A549 (cell line): ENCODE measurements at regions not wholly inside any gene's neighbourhood (a gene's known extent, or its start where the extent isn't known, plus 50 kb on each side); places are given as distances from the start of the nearest gene placed in this dataset.

Source experiments
- ATAC-seq, 2 experiments: fragments of 200-7000 bp in 1 of 2; fragments of >200 bp in 1 of 2; cut with Nextera tagmentation in 1 of 2; cut with Tn5 transposase in 1 of 2; 3 replicates each; pipeline versions ENCODE4 v1.8.0 to v1.9.1; 2018 to 2020; ENCODE audit warnings: mild to moderate bottlenecking in 1 of 2, moderate library complexity in 1 of 2
- CTCF ChIA-PET: fragments of 300-600 bp; sonication (Branson Sonifier 250); formaldehyde crosslinking; extraction: SDS; loops from one replicate; lab custom pipeline; 2021; ENCODE audit warnings: antibody characterized with exemption, inconsistent platforms; lab: Yijun Ruan, JAX
- POLR2A ChIA-PET: fragments of 350-600 bp; formaldehyde crosslinking; extraction: SDS; loops from one replicate; lab custom pipeline; 2021; ENCODE audit warnings: antibody characterized with exemption, inconsistent platforms; lab: Yijun Ruan, JAX
- DNase-seq, 2 experiments: peaks; one replicate each; pipeline versions ENCODE4 v3.0.0 to v3.0.0-alpha.2; 2011 to 2016; ENCODE audit warnings: low read depth in 1 of 2, low spot score in 1 of 2
- FAIRE-seq: peaks from 2 replicates; lab custom pipeline; 2011; peaks lifted over from hg19 to GRCh38; lab: Jason Lieb, UNC
- H3K27ac ChIP-seq, 2 experiments: fragments of >200 bp; sonication (Bioruptor Twin); formaldehyde crosslinking; 3 replicates each; pipeline ENCODE4 v1.5.1; 2016 to 2017
- H3K4me1 ChIP-seq: fragments of >200 bp; sonication (Bioruptor Twin); formaldehyde crosslinking; 3 replicates; pipeline ENCODE4 v1.6.1; 2016
- H3K4me2 ChIP-seq: fragments of >200 bp; sonication (Bioruptor Twin); formaldehyde crosslinking; 3 replicates; pipeline ENCODE4 v1.6.1; 2016
- H3K4me3 ChIP-seq: fragments of >200 bp; sonication (Bioruptor Twin); formaldehyde crosslinking; 3 replicates; pipeline ENCODE4 v1.5.1; 2016
- H3K9me3 ChIP-seq: fragments of >200 bp; sonication (Bioruptor Twin); formaldehyde crosslinking; 3 replicates; pipeline ENCODE4 v1.6.1; 2016
- BHLHE40 ChIP-seq: IDR thresholded peaks from 2 replicates; pipeline ENCODE4 v1.6.1; 2012; ENCODE audit warnings: low read depth, low read length, inconsistent platforms
- CBX2 ChIP-seq: fragments of 200-600 bp; sonication (generic); IDR thresholded peaks from 2 replicates; pipeline ENCODE4 v1.6.1; 2016; ENCODE audit warnings: low read depth, mild to moderate bottlenecking, borderline replicate concordance
- CHD4 ChIP-seq: fragments of 200-600 bp; sonication (generic); IDR thresholded peaks from 2 replicates; pipeline ENCODE4 v1.6.1; 2016; ENCODE audit warnings: antibody characterized with exemption, mild to moderate bottlenecking, borderline replicate concordance
- CTCF ChIP-seq: fragments of >200 bp; sonication (Bioruptor Twin); formaldehyde crosslinking; IDR thresholded peaks from 3 replicates; pipeline ENCODE4 v1.5.1; 2016
- FOSL2 ChIP-seq, 2 experiments: fragments of 450-650 bp in 1 of 2; fragments of >200 bp in 1 of 2; sonication (Bioruptor Twin) in 1 of 2; formaldehyde crosslinking; IDR thresholded peaks; 2 replicates each; pipeline versions ENCODE4 v1.5.0 to v1.6.1; 2016 to 2020; ENCODE audit warnings: mild to moderate bottlenecking in 1 of 2, moderate library complexity in 1 of 2
- HEYL ChIP-seq: fragments of 250-450 bp; sonication (Bioruptor Pico); IDR thresholded peaks from 2 replicates; pipeline ENCODE4 v1.8.0; 2021; ENCODE audit warnings: mild to moderate bottlenecking, moderate library complexity
- HOXB13 ChIP-seq: fragments of 250-450 bp; sonication (Bioruptor Pico); IDR thresholded peaks from 2 replicates; pipeline ENCODE4 v1.5.0; 2020; ENCODE audit warnings: low read depth, mild to moderate bottlenecking, moderate library complexity
- HOXB5 ChIP-seq: fragments of 250-450 bp; sonication (Bioruptor Pico); IDR thresholded peaks from 2 replicates; pipeline ENCODE4 v1.5.0; 2020; ENCODE audit warnings: mild to moderate bottlenecking, moderate library complexity
- JUNB ChIP-seq: fragments of >200 bp; sonication (Bioruptor Twin); formaldehyde crosslinking; IDR thresholded peaks from 2 replicates; pipeline ENCODE4 v1.6.1; 2016
- KDM1A ChIP-seq: fragments of 200-600 bp; sonication (generic); IDR thresholded peaks from 2 replicates; pipeline ENCODE4 v1.6.1; 2016; ENCODE audit warnings: low read depth, mild to moderate bottlenecking
- KDM5A ChIP-seq: fragments of 200-600 bp; sonication (generic); IDR thresholded peaks from 2 replicates; pipeline ENCODE4 v1.6.1; 2016; ENCODE audit warnings: antibody characterized with exemption, mild to moderate bottlenecking
- NPAS2 ChIP-seq: fragments of 250-450 bp; sonication (Bioruptor Pico); IDR thresholded peaks from 2 replicates; pipeline ENCODE4 v1.8.0; 2022; ENCODE audit warnings: mild to moderate bottlenecking, moderate library complexity, borderline replicate concordance
- POLR2A ChIP-seq: IDR thresholded peaks from 2 replicates; pipeline ENCODE4 v1.6.1; 2012; ENCODE audit warnings: mild to moderate bottlenecking, low read length
- POLR2AphosphoS2 ChIP-seq: conservative IDR thresholded peaks from 2 replicates; pipeline ENCODE4 v1.6.1; 2012; ENCODE audit warnings: low read length, improper control_type of control experiment, inconsistent platforms
- RARB ChIP-seq: fragments of 250-450 bp; sonication (Bioruptor Pico); IDR thresholded peaks from 2 replicates; pipeline ENCODE4 v1.8.0; 2021; ENCODE audit warnings: mild to moderate bottlenecking, moderate library complexity
- REST ChIP-seq: fragments of 200-600 bp; sonication (generic); IDR thresholded peaks from 2 replicates; pipeline ENCODE4 v1.6.1; 2016; ENCODE audit warnings: antibody characterized with exemption, mild to moderate bottlenecking, moderate library complexity
- TFCP2L1 ChIP-seq: fragments of 250-450 bp; sonication (Bioruptor Pico); IDR thresholded peaks from 2 replicates; pipeline ENCODE4 v1.5.0; 2021; ENCODE audit warnings: mild to moderate bottlenecking
- TP53 ChIP-seq: fragments of 250-450 bp; sonication (Bioruptor Pico); IDR thresholded peaks from 2 replicates; pipeline ENCODE4 v1.5.0; 2021; ENCODE audit warnings: mild to moderate bottlenecking, moderate library complexity
- ZFP36 ChIP-seq: fragments of 450-650 bp; IDR thresholded peaks from 2 replicates; pipeline ENCODE4 v1.6.1; 2014; ENCODE audit warnings: borderline replicate concordance; ENCODE audit not compliant: partially characterized antibody
- WGBS: methylation state at CpG from one replicate; pipeline ENCODE4 v1.1.6; 2017; ENCODE audit errors: missing lambda C conversion rate; 5-methylcytosine and 5-hydroxymethylcytosine counted together

GRCh38 chr18:1422634-1423033 lies 518.0 kb downstream of the ADCYAP1 start:
- DNase-seq: no peak
- TF ChIP-seq HOXB5: no peak
- TF ChIP-seq FOSL2 (IDR thresholded peaks at IDR 0.05): no peak
- no peak for TF ChIP-seq FOSL2 (CRISPR knock-in tag; IDR thresholded peaks at IDR 0.05)
- no peak for TF ChIP-seq TP53
- 3% methylated on average over 2 of the region's 2 CpGs for WGBS
- no peak for FAIRE-seq
- ATAC-seq: no peak
- no peak overlapping the region for H3K4me3 ChIP-seq
- no peak overlapping the region for H3K27ac ChIP-seq
- ChIA-PET POLR2A (no interaction called here), CTCF (no interaction called here)
- H3K9me3 ChIP-seq: no peaks in the 10 kb centered on the region
- no peak overlapping the region for H3K4me2 ChIP-seq
- no peaks in the 10 kb centered on the region for H3K4me1 ChIP-seq

GRCh38 chr18:1425679-1426078 lies 521.0 kb downstream of the ADCYAP1 start:
- H3K27ac ChIP-seq: no peak overlapping the region
- no peak for FAIRE-seq
- POLR2A ChIA-PET: no interaction called here
- H3K9me3 ChIP-seq: no peaks in the 10 kb centered on the region
- TF ChIP-seq CBX2: no peak
- TF ChIP-seq HEYL (CRISPR knock-in tag): no peak
- TF ChIP-seq CTCF: no peak
- TF ChIP-seq POLR2A: no peak
- no peak for TF ChIP-seq FOSL2 (IDR thresholded peaks at IDR 0.05)
- TF ChIP-seq FOSL2 (CRISPR knock-in tag; IDR thresholded peaks at IDR 0.05): no peak
- TF ChIP-seq NPAS2: no peak
- no peak for TF ChIP-seq KDM1A
- no peak for TF ChIP-seq TFCP2L1
- no peak for TF ChIP-seq CHD4
- no peak for TF ChIP-seq RARB (CRISPR knock-in tag)
- TF ChIP-seq POLR2AphosphoS2: no peak
- TF ChIP-seq, all 56 proteins: peak for 0
- CTCF ChIA-PET: no interaction called here
- H3K4me2 ChIP-seq: no peak overlapping the region
- no peak overlapping the region for H3K4me3 ChIP-seq
- H3K4me1 ChIP-seq: no peaks in the 10 kb centered on the region
- WGBS: 0% methylated on average over 1 of the region's 1 CpG
- no peak for ATAC-seq
- DNase-seq: no peak

GRCh38 chr18:1435487-1435886 lies 530.8 kb downstream of the ADCYAP1 start:
- Histone ChIP-seq H3K27ac (no peak overlapping the region), H3K9me3 (no peaks in the 10 kb centered on the region), H3K4me3 (no peak overlapping the region), H3K4me1 (no peaks in the 10 kb centered on the region), H3K4me2 (no peak overlapping the region)
- ChIA-PET POLR2A (no interaction called here), CTCF (no interaction called here)
- 32% methylated on average over 2 of the region's 2 CpGs for WGBS
- no peak for TF ChIP-seq REST
- no peak for TF ChIP-seq HOXB13 (CRISPR knock-in tag)
- no peak for TF ChIP-seq CTCF
- no peak for TF ChIP-seq CHD4
- TF ChIP-seq KDM5A: no peak
- no peak for TF ChIP-seq BHLHE40
- no peak for TF ChIP-seq FOSL2 (IDR thresholded peaks at IDR 0.05)
- TF ChIP-seq FOSL2 (CRISPR knock-in tag; IDR thresholded peaks at IDR 0.05): no peak
- TF ChIP-seq ZFP36: no peak
- no peak for TF ChIP-seq JUNB
- FAIRE-seq: no peak
- DNase-seq: no peak
- no peak for ATAC-seq
